HG03095 (cell line): ENCODE measurements at regions not wholly inside any gene's neighbourhood (a gene's known extent, or its start where the extent isn't known, plus 50 kb on each side); places are given as distances from the start of the nearest gene placed in this dataset.

Experiments used
- ATAC-seq: cut with Tn5 transposase; IDR thresholded peaks from one replicate; pipeline ENCODE4 v1.9.1; 2021; ENCODE audit warnings: moderate library complexity; ENCODE audit not compliant: unreplicated experiment

- ATAC-seq, result no peak
Observed at GRCh38 chr9:18067548-18068120, 406.3 kb upstream of the ADAMTSL1 start.

- no peak for ATAC-seq
Observed at GRCh38 chr9:18068900-18069299, 405.1 kb upstream of the ADAMTSL1 start.

- no peak for ATAC-seq
Observed at GRCh38 chr9:18071651-18072060, 402.3 kb upstream of the ADAMTSL1 start.

GRCh38 chr9:18073002-18073401 lies 401.0 kb upstream of the ADAMTSL1 start:
- ATAC-seq, result no peak

GRCh38 chr9:18074041-18074440 lies 399.9 kb upstream of the ADAMTSL1 start:
- no peak for ATAC-seq

GRCh38 chr9:18075253-18075952 lies 398.6 kb upstream of the ADAMTSL1 start:
- no peak for ATAC-seq

- no peak for ATAC-seq
Observed at GRCh38 chr9:18077941-18078678, 395.8 kb upstream of the ADAMTSL1 start.

- no peak for ATAC-seq
Observed at GRCh38 chr9:18092138-18092537, 381.8 kb upstream of the ADAMTSL1 start.

GRCh38 chr9:18106006-18106560 lies 367.9 kb upstream of the ADAMTSL1 start:
- ATAC-seq, result no peak

- ATAC-seq, result no peak
Observed at GRCh38 chr9:18109675-18110074, 364.3 kb upstream of the ADAMTSL1 start.

GRCh38 chr9:18111146-18111545 lies 362.8 kb upstream of the ADAMTSL1 start:
- no peak for ATAC-seq

GRCh38 chr9:18114559-18115475 lies 359.1 kb upstream of the ADAMTSL1 start:
- no peak for ATAC-seq

GRCh38 chr9:18118268-18118667 lies 355.7 kb upstream of the ADAMTSL1 start:
- ATAC-seq, result no peak

- ATAC-seq, result no peak
Observed at GRCh38 chr9:18122171-18122570, 351.8 kb upstream of the ADAMTSL1 start.

- no peak for ATAC-seq
Observed at GRCh38 chr9:18124760-18125159, 349.2 kb upstream of the ADAMTSL1 start.

- no peak for ATAC-seq
Observed at GRCh38 chr9:18126831-18127498, 347.0 kb upstream of the ADAMTSL1 start.

- ATAC-seq, result no peak
Observed at GRCh38 chr9:18127499-18127875, 346.5 kb upstream of the ADAMTSL1 start.

GRCh38 chr9:18129809-18130334 lies 344.1 kb upstream of the ADAMTSL1 start:
- ATAC-seq, result no peak

- ATAC-seq, result no peak
Observed at GRCh38 chr9:18136354-18136994, 337.5 kb upstream of the ADAMTSL1 start.

- ATAC-seq, result no peak
Observed at GRCh38 chr9:18137815-18138214, 336.1 kb upstream of the ADAMTSL1 start.
